Spinal cord (tissue), 9 donors: ENCODE measurements at regions not wholly inside any gene's neighbourhood (a gene's known extent, or its start where the extent isn't known, plus 50 kb on each side); places are given as distances from the start of the nearest gene placed in this dataset.

Experiments
- DNase-seq, 6 donors: peaks; one replicate each; pipeline versions ENCODE4 v3.0.0 to v3.0.0-alpha.2; 2013 to 2015; ENCODE audit warnings: low spot score in 6 of 6, low read depth in 4 of 6
- H3K27ac ChIP-seq: one replicate; pipeline ENCODE4 v1.5.1; 2013; ENCODE audit warnings: low read depth, low read length, control low read depth
- H3K27me3 ChIP-seq: one replicate; pipeline ENCODE4 v1.6.1; 2013; ENCODE audit warnings: low read length; ENCODE audit not compliant: control insufficient read depth, insufficient read depth
- H3K36me3 ChIP-seq: one replicate; pipeline ENCODE4 v1.6.1; 2013; ENCODE audit warnings: low read length; ENCODE audit not compliant: control insufficient read depth, insufficient read depth
- H3K4me1 ChIP-seq: one replicate; pipeline ENCODE4 v1.6.1; 2013; ENCODE audit warnings: low read length; ENCODE audit not compliant: control insufficient read depth, insufficient read depth
- H3K4me3 ChIP-seq: one replicate; pipeline ENCODE4 v1.5.1; 2013; ENCODE audit warnings: low read depth, low read length, control low read depth
- H3K9me3 ChIP-seq: one replicate; pipeline ENCODE4 v1.6.1; 2013; ENCODE audit warnings: low read length; ENCODE audit not compliant: control insufficient read depth, insufficient read depth
- WGBS: methylation state at CpG from one replicate; pipeline ENCODE4 v1.1.5; 2013; ENCODE audit warnings: missing lambda C conversion rate; ENCODE audit not compliant: insufficient coverage; 5-methylcytosine and 5-hydroxymethylcytosine counted together
- donor health status: healthy.

DNA sequence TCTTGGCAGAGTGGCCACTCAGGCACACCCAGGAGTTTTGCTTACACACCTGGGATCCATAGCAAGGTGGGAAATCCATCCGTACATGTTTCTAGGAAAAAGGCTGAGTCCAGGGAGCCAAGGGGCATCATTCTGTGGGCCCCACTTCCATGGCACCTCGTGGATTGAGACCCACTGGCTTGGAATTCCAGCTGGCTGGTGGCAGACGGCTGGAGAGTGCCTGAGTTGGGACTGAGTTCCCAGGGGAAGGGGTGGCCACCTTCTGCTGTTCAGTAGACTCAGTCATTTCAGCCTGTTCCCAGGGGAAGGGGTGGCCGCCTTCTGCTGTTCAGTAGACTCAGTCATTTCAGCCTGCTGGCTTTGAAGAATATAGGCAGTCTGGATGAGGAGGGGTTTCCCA, 366.0 kb upstream of the GRIA3 start:
- Histone ChIP-seq H3K4me1 (no peaks in the 10 kb centered on the region), H3K36me3 (no peaks in the 10 kb centered on the region), H3K4me3 (no peak overlapping the region), H3K27ac (no peak overlapping the region), H3K9me3 (peaks cover 4% of the 10 kb centered on the region), H3K27me3 (no peaks in the 10 kb centered on the region)
- no peak for DNase-seq
- 70% methylated on average over 4 of the region's 4 CpGs for WGBS

DNA sequence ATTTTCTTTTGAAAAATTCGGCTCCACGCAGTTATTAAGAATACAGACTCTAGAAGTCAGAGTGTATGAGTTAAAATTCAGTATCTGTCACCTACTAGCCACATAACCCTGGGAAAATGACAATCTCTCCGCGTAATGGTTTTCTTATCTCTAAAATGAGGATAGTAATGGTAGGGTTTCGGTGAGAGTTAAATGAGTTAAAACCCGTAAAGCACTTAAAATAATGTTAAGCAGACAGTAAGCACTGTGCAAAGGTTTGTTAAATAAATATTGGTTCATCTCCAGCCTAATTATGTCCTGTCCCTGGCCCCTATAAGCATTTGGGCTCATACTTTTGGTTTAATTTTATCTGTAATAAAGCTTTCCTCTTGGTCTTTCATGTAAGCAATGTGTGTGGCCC, 350.8 kb upstream of the GRIA3 start:
- H3K4me1 ChIP-seq: no peaks in the 10 kb centered on the region
- WGBS: no CpG with 5 or more reads among the region's 6 CpGs

DNA sequence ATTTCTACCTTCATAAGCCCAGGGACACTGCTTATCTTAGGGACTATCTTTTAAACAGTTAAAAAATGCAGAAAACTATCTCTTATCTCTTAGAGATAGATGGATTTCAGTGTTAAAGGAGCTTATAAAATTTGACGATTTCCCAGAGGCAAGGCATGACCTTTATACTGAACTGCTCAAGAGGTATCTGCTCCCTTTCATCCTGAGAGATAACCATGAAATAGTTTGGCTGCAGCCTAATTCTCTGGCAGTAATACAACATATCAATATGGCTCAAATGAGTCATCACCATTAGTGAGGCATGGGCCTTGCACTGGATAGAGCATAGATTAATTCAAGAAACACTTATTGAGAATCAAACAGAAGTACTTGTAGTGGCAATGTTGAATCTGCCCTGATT, 348.2 kb upstream of the GRIA3 start:
- H3K27me3 ChIP-seq: no peaks in the 10 kb centered on the region
- no peaks in the 10 kb centered on the region for H3K9me3 ChIP-seq
- H3K4me3 ChIP-seq: no peak overlapping the region
- H3K4me1 ChIP-seq: no peaks in the 10 kb centered on the region
- WGBS: no CpG with 5 or more reads among the region's 1 CpG
- H3K27ac ChIP-seq: no peak overlapping the region
- no peaks in the 10 kb centered on the region for H3K36me3 ChIP-seq
- DNase-seq: no peak

More for the DNA sequence above, 350.8 kb upstream of the GRIA3 start:
- no peaks in the 10 kb centered on the region for H3K36me3 ChIP-seq
- H3K9me3 ChIP-seq: no peaks in the 10 kb centered on the region
- no peaks in the 10 kb centered on the region for H3K27me3 ChIP-seq
- H3K4me3 ChIP-seq: no peak overlapping the region
- no peak for DNase-seq
- H3K27ac ChIP-seq: no peak overlapping the region

DNA sequence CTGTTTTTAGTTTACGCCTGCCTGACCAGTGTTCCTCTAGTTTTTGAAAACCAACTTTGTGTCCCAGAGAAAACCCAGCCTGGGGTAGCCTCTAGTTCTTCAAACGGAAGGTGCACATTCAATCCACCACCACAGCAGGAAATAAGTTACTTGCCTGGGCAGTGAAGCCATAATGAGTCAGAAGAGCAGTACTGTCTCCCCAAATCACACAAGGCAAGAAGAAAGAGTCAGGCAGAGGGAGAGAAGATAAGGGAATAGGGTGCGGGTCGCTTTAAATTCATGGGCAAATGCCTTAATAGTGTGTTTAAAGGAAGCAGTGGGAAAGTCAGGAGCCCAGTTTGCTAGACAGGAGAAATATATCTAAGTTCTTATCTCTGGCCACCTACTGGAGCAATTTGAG, 333.8 kb upstream of the GRIA3 start:
- no peaks in the 10 kb centered on the region for H3K4me1 ChIP-seq
- no peak overlapping the region for H3K4me3 ChIP-seq
- WGBS: 76% methylated on average over 3 of the region's 4 CpGs
- no peak for DNase-seq
- H3K9me3 ChIP-seq: no peaks in the 10 kb centered on the region
- H3K27ac ChIP-seq: no peak overlapping the region
- no peaks in the 10 kb centered on the region for H3K27me3 ChIP-seq
- H3K36me3 ChIP-seq: no peaks in the 10 kb centered on the region

DNA sequence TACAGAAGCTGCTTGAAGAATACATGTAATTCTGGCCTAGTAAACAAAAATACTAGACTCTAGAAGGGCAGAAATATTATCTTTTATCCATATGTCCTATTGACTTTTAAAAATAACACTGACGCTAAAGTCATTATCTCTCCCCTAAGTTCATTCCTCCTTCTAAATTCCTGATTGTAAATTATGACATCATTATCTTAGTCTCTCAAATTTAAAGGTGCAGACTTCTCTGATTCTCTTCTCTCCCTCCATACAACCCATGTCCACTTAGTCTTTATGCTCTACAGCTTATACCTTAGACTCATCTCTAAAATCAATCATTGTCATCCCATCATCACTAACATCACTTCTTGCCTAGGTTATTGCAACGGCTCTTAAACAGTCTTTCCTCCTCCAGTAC, 327.9 kb upstream of the GRIA3 start:
- Histone ChIP-seq H3K36me3 (no peaks in the 10 kb centered on the region), H3K27ac (no peak overlapping the region), H3K27me3 (no peaks in the 10 kb centered on the region), H3K4me1 (no peaks in the 10 kb centered on the region), H3K9me3 (no peaks in the 10 kb centered on the region), H3K4me3 (no peak overlapping the region)
- 66% methylated on average over 2 of the region's 2 CpGs for WGBS
- no peak for DNase-seq

DNA sequence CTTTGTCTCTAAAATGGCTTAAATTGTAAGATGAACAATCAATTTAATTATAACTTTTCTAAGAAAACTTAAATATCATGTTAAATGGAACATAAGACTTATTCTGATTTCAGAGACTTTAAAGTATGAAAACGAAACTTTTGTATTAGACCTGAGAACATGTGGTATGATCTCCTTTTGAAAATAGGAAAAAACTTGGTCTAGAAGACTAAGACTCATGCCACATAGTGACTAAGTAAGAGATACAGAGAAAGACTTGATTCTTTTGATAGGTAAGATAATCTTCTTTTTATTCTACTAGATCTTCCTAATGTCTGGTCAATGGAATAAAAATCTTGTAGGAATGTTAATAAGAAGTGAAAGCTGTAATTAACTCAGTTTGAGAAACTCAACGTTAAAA, 326.3 kb upstream of the GRIA3 start:
- DNase-seq: no peak
- WGBS: no CpG with 5 or more reads among the region's 2 CpGs
- H3K27ac ChIP-seq: no peak overlapping the region
- no peak overlapping the region for H3K4me3 ChIP-seq
- no peaks in the 10 kb centered on the region for H3K27me3 ChIP-seq
- no peaks in the 10 kb centered on the region for H3K9me3 ChIP-seq
- H3K4me1 ChIP-seq: no peaks in the 10 kb centered on the region
- no peaks in the 10 kb centered on the region for H3K36me3 ChIP-seq

DNA sequence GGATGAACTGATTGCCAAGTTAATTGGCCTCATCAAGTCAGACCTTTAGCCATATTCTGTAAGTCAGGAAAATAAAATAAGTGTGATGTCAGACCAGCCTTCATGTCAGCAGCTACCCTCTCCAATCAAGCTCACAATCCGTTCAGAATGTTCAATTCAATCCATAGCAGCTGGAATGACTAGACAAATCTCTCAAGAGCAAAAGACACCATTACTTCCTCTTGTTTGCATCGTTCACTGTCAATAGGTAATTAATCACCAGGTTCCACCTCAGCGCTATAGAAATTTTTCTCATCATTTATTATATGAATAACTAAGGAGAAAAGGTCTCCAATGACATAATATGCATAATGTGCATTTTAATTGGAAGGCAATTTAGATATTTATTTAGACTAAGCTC, 321.0 kb upstream of the GRIA3 start:
- no peaks in the 10 kb centered on the region for H3K4me1 ChIP-seq
- no CpG with 5 or more reads among the region's 3 CpGs for WGBS
- H3K9me3 ChIP-seq: no peaks in the 10 kb centered on the region
- no peaks in the 10 kb centered on the region for H3K27me3 ChIP-seq
- H3K4me3 ChIP-seq: no peak overlapping the region
- DNase-seq: peak in 1 of 6 donors; percentile 35
- no peaks in the 10 kb centered on the region for H3K36me3 ChIP-seq
- H3K27ac ChIP-seq: no peak overlapping the region

DNA sequence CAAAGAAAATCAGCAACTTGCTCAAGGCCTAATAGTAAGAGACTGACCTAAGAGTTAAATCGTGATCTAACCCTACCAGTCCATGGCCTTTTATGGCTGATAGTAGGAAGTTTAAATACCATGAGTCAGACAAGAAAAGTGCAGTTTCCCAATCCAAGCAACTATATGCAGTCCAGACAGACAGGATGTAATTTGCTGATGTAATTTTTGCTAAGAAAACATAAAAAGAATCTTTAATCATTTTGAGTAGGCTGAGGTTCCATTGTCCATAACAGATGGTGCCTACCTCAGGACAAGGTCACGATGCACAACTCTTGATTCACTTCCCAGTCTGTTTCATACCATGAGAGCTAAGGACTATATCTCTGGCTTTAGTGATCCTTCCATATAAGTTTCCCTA, 317.5 kb upstream of the GRIA3 start:
- no peak for DNase-seq
- Histone ChIP-seq H3K36me3 (no peaks in the 10 kb centered on the region), H3K27ac (no peak overlapping the region), H3K27me3 (no peaks in the 10 kb centered on the region), H3K9me3 (no peaks in the 10 kb centered on the region), H3K4me3 (no peak overlapping the region), H3K4me1 (no peaks in the 10 kb centered on the region)
- 82% methylated on average over 1 of the region's 2 CpGs for whole genome bisulfite sequencing

DNA sequence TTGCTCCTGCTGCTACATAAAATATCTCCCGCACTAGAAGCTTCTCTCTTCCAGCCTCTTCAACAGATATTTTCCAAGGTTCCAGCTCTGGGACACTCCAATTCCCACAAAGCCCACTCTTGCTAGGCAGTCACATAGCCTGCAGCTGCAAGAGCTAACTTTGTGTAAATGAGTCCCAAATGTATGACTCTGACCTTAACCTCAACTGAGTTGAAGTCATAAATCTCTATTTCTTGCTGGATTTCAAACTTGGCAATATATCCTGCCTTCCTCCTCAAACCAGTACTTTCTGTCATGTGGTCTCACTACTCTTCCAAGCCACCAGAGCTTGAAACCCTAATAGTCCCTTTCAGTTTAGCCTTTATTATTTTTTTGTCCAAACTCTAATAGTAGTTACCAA, 315.4 kb upstream of the GRIA3 start:
- no peaks in the 10 kb centered on the region for H3K4me1 ChIP-seq
- no peaks in the 10 kb centered on the region for H3K27me3 ChIP-seq
- 71% methylated on average over 1 of the region's 1 CpG for WGBS
- H3K36me3 ChIP-seq: no peaks in the 10 kb centered on the region
- no peak overlapping the region for H3K4me3 ChIP-seq
- DNase-seq: no peak
- H3K9me3 ChIP-seq: no peaks in the 10 kb centered on the region
- no peak overlapping the region for H3K27ac ChIP-seq

DNA sequence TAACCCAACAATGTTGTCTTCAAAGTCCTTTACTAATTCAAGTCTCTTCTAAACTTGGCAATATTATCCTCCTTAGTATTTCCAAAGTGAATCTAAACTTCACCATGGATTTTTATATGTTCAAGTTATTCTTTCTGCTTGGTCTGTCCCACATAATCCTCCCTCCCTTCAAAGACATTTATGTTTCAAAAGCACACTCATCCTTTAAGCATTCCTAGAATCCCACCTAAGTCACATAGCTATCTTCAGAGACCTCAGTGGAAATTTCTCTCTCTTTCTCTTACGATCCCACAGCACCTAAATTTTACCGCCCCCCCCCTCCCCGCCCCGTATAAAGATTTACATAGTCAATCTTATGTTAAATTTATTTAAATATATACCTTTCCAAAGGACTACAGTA, 314.9 kb upstream of the GRIA3 start:
- H3K36me3 ChIP-seq: no peaks in the 10 kb centered on the region
- no CpG with 5 or more reads among the region's 4 CpGs for WGBS
- no peak overlapping the region for H3K27ac ChIP-seq
- no peaks in the 10 kb centered on the region for H3K27me3 ChIP-seq
- no peaks in the 10 kb centered on the region for H3K9me3 ChIP-seq
- no peak for DNase-seq
- H3K4me3 ChIP-seq: no peak overlapping the region
- no peaks in the 10 kb centered on the region for H3K4me1 ChIP-seq
